ENCODE measurements at regions not wholly inside any gene's neighbourhood (a gene's known extent, or its start where the extent isn't known, plus 50 kb on each side); places are given as distances from the start of the nearest gene placed in this dataset.

DNA sequence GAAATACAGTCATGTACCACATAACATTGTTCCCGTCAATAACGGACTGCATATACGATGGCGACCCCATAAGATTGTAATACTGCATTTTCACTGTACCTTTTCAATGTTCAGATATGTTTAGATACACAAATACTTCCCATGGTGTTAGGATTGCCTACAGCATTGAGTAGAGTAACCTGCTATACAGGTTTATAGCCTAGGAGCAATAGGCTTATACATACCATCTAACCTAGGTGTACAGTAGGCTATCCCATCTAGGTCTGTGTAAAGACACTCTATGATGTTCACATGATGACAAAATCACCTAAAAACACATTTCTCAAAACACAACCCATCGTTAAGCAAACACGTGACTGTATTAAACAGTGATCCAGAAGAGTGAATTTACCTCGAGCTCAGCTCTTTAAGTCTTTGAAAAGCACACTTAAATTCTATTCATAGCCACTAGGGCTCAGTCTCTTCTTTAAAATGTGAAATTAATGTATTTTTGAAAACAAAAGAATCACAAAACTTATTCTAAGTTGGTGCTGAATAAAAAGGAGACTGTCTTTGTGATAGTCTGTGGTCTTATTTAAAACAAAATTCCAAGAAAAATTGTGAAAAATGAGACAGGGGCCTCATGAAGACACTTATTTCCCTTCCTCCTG lies 239.1 kb upstream of the ARID2 start:
- TF ChIP-seq POLR2A (IDR thresholded peaks at IDR 0.05): no peak
- TF ChIP-seq, protein P1, sequence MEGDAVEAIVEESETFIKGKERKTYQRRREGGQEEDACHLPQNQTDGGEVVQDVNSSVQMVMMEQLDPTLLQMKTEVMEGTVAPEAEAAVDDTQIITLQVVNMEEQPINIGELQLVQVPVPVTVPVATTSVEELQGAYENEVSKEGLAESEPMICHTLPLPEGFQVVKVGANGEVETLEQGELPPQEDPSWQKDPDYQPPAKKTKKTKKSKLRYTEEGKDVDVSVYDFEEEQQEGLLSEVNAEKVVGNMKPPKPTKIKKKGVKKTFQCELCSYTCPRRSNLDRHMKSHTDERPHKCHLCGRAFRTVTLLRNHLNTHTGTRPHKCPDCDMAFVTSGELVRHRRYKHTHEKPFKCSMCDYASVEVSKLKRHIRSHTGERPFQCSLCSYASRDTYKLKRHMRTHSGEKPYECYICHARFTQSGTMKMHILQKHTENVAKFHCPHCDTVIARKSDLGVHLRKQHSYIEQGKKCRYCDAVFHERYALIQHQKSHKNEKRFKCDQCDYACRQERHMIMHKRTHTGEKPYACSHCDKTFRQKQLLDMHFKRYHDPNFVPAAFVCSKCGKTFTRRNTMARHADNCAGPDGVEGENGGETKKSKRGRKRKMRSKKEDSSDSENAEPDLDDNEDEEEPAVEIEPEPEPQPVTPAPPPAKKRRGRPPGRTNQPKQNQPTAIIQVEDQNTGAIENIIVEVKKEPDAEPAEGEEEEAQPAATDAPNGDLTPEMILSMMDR (IDR thresholded peaks at IDR 0.05): no peak
- TF ChIP-seq POLR2AphosphoS5 (IDR thresholded peaks at IDR 0.05): no peak
- no peak for TF ChIP-seq EP300 (IDR thresholded peaks at IDR 0.05)
- Histone ChIP-seq H3K9me3 (no peaks in the 10 kb centered on the region), H3K27ac (no peak overlapping the region), H3K4me3 (no peak overlapping the region), H3K4me1 (peaks cover 0 to 5% (median 0%) of the 10 kb centered on the region in 4 donors), H3K27me3 (no peaks in the 10 kb centered on the region), H3K36me3 (no peaks in the 10 kb centered on the region)
- DNase-seq: no peak
- intact Hi-C loops (cut with DNase I): no loop called here
- 93 to 95% methylated on average over 7 of the region's 7 CpGs for WGBS, 2 donors

DNA sequence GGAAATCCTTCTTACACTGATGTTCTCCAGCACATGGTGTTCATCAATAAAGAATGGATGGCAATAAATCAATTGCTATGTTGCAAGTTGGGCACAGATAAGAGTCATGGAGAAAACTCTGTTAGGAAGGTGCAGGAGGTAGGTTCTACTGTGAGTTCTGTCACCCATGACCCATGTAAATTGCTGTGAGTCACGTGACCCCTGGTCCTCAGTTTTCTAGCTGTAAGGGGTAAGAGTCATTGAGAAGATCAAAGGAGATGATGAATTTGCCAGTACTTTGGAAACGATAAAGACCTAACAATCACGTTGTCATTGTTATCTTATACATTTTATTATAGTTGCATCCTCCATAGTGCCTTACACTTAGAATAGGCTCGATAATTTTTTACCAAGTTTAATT lies 235.2 kb upstream of the ARID2 start:
- Histone ChIP-seq H3K4me3 (no peak overlapping the region), H3K9me3 (no peaks in the 10 kb centered on the region), H3K27me3 (no peaks in the 10 kb centered on the region), H3K36me3 (no peaks in the 10 kb centered on the region), H3K4me1 (peaks cover 0 to 5% (median 0%) of the 10 kb centered on the region in 4 donors), H3K27ac (no peak overlapping the region)
- TF ChIP-seq POLR2AphosphoS5 (IDR thresholded peaks at IDR 0.05): no peak
- TF ChIP-seq, protein P1 (IDR thresholded peaks at IDR 0.05): no peak
- 85 to 89% methylated on average over 4 of the region's 4 CpGs for WGBS, 2 donors
- no peak for DNase-seq
- intact Hi-C loops (cut with DNase I): no loop called here

- TF ChIP-seq POLR2A (IDR thresholded peaks at IDR 0.05) (no peak), POLR2AphosphoS5 (IDR thresholded peaks at IDR 0.05) (no peak), EP300 (IDR thresholded peaks at IDR 0.05) (no peak)
- TF ChIP-seq, protein P1 (IDR thresholded peaks at IDR 0.05): no peak
Measured at GRCh38 chr12:45498645-45499044, 230.9 kb upstream of the ARID2 start.

GRCh38 chr12:45502481-45503128 lies 226.9 kb upstream of the ARID2 start:
- Histone ChIP-seq H3K9me3 (no peaks in the 10 kb centered on the region), H3K36me3 (no peaks in the 10 kb centered on the region), H3K4me1 (no peaks in the 10 kb centered on the region), H3K27me3 (no peaks in the 10 kb centered on the region), H3K4me3 (no peak overlapping the region), H3K27ac (no peak overlapping the region)
- intact Hi-C loops (cut with DNase I): no loop called here
- TF ChIP-seq, protein P1 (IDR thresholded peaks at IDR 0.05): no peak
- TF ChIP-seq EP300 (IDR thresholded peaks at IDR 0.05) (no peak), POLR2A (IDR thresholded peaks at IDR 0.05) (no peak), POLR2AphosphoS5 (IDR thresholded peaks at IDR 0.05) (no peak)
- WGBS, 2 donors: 84 to 86% methylated on average over 4 of the region's 4 CpGs
- no peak for DNase-seq

More at GRCh38 chr12:45498645-45499044, 230.9 kb upstream of the ARID2 start:
- 77 to 84% methylated on average over 1 of the region's 1 CpG for WGBS, 2 donors
- no peaks in the 10 kb centered on the region for H3K9me3 ChIP-seq
- H3K27me3 ChIP-seq: no peaks in the 10 kb centered on the region
- no peak overlapping the region for H3K4me3 ChIP-seq
- no peak for DNase-seq
- H3K36me3 ChIP-seq: no peaks in the 10 kb centered on the region
- intact Hi-C loops (cut with DNase I): no loop called here
- H3K27ac ChIP-seq: no peak overlapping the region
- no peaks in the 10 kb centered on the region for H3K4me1 ChIP-seq

Measured in sigmoid colon (tissue), 6 donors.